Activated naive CD4-positive, alpha-beta T cell treated with anti-CD3 and anti-CD28 coated beads, Interleukin-2, amount 50 U/mL, for 16 hours (primary cell): ENCODE measurements at regions not wholly inside any gene's neighbourhood (a gene's known extent, or its start where the extent isn't known, plus 50 kb on each side); places are given as distances from the start of the nearest gene placed in this dataset.

Source experiments
- DNase-seq: peaks from one replicate; pipeline ENCODE4 v3.0.0-alpha.2; 2020

DNA sequence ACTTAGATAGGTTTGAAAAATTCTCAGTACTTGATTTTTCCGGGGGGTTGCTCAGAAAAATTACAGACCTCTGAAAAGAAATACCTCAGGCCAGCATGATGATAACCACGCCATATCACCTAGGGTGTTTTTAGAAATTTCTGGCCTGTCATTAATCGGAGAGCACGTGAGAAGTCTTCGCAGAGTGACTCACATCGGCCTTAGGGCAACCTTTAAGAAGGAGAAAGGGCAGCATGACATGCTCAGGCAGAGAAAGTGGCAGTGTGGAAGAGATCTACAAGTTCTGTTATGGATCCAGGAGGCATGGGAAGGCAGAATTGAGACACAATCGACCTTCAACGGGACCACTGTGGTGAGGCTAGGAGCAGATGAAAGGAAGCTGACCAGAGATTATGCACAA, 506.3 kb downstream of the LMO4 start:
- no peak for DNase-seq

DNA sequence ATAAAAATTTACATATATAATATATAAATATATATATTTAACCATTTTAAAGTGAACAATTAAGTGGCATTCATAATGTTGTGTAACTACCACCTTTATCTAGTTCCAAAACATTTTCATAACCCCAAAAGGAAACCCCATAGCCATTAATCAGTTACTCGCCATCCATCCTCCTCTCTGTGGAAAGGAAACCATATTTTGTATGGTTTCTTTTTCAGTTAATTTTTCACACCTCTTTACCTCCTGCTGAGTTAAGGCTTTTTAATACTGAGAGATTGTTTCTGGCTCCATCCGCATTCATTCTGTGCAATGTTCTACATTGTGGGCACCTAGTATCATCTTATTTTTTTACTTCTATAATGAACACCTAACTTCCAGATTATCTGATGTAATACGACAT, 512.1 kb downstream of the LMO4 start:
- no peak for DNase-seq

DNA sequence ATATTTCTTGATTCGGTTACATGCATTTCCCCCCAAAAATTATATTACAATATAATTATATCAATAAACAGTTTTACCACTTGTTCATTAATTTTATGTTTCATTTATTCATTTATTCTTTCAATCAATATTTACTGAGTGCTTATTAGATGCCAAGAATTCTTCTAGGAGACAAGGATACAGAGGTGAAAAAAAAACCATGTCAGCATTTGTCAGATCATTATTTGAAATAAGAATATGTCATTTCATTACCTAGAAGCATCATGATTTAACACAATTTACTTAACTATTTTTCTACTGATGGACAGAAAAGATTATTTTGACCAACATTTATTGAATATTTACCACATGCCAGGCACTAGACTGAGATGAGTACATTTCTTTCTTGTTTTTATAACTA, 512.7 kb downstream of the LMO4 start:
- DNase-seq = no peak

DNA sequence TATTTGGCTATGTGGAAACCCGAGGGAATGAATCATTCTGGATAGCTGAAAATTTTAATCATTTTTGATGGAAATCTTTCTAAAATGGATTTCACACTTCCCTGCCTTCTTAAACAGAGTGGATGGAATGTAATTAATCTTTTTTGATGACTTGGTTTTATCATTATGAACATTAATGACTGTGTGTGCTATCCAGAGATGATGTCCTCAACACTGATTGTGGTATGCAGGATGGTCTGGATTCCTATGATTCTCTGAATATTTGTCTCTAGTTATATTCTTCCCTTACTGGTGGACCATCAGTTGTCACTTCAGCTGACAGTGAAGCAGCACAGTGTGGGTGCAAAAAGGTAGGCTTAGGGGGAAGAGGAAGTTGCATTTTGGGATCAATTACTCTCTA, 513.5 kb downstream of the LMO4 start:
- DNase-seq = no peak

DNA sequence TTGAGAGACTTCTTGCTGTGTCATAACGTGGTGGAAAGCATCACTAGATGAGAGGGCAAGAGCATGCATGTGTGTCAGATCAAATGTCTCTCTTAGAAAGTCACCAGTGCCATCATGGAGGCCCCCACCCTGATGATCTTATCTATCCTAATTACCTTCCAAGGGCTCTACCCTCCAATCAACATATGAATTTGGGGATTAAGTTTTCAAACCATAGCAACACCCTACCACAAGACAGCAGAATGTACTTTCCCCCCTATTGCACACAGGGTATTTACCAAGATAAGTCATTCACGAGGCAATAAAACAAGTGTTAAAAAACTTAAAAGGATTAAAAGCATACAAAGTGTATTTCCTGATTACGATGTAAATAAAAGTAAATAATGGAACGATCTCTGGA, 515.6 kb downstream of the LMO4 start:
- no peak for DNase-seq

DNA sequence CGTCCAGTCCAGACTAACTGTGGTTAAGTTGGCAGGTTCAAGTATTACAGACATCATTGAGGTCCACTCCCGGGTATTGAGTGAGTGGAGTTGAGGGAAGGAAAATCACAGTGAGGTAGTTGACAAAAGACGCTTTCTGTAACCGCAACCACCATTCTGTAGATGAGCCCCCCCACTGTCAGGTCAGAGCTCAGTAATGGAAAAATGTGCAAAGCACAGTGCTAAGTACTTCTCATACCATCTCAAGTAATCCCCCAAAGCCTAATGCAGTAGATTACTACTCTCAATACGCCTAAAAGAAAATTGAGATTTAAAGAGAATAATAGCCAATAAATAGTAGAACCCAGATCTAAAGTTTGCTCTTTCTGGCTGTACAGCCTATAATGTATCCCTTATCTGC, 522.8 kb downstream of the LMO4 start:
- no peak for DNase-seq

DNA sequence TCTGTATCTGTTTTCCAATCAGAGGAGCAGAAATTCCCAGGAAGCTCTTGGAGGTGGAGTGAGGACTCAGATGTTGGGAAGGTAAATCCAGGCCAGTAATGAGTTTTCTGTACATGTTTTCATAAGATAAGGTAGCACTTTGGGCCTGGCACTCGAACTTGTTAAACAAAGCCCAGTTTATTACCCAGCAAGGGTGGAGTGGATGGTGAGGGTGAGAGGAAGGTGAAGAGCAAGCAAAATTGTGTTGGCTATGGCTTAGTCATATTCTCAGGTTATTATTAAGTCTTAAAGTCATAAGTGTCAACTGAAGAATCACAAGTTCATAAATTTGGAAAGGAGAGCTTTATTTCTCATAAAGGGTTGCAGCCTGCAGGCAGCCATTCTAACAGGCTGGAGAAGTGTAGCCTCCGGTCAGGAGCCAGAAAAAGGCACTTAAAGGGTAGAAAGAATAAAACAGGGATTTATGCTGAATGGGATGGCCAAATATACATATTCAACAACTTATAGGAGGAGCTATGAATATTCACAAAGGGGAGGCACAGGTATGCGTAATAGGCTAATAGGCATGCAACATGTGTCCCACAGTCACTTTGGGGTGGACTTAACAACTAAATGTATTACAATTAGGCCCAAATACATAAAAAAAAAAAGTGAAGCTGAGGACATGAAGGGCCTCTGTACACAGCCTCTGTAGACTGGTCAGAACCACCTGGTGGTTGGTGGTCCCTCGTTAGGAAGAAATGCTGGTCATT, 523.9 kb downstream of the LMO4 start:
- no peak for DNase-seq

DNA sequence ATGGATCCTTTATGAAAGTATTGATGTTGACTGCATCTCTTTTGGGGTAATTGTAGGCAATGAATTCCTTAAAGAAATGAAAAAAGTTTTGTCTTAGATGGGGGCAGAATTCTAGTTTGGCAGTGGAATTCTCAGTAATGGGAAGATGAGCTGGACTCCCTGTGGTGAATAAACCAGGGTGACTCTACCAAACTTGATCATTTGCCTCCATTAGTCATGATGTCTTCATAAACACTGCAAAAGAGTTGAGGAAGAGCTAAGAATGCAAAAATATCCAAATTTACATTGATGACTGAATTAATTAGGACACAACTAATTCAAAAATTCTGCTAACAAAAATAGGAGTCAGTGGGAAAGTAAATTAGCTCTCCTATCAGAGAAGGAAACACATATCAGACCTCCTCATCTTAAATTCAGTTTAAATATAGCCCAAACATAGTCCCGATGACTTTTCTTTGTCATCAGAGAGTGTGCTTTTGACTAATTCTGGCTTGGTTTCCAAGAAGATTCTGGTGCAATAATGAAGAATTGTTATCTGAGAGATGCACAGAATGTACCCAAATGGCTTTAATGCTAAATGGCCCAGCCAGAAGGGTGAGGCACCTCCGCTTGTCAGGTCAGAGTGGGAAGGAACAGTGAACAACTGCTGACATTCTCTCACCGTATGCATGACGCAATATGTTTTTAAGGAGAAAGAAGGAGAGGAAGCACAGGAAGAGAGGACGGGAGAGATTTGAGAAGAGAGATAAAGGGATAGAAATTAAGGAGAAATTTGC, 525.1 kb downstream of the LMO4 start:
- DNase-seq = no peak

DNA sequence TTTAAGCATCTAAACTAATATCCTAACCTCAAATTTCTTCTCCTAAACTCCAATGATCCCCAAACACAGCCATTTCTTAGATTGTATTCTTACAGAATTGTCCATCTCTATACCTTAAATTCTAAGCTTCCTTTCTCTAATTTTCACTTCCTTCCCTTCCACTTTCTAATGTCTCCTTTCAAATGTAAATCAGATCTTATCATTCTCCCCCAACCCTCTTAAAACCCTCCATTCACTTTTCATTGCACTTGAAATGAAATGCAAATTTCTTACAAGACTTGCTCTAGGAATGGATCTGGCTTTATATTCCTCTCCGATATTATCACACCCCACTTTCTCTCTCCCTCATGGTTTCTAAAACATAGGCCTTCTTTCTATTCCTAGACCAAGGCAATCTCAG, 534.6 kb downstream of the LMO4 start:
- DNase-seq = no peak

DNA sequence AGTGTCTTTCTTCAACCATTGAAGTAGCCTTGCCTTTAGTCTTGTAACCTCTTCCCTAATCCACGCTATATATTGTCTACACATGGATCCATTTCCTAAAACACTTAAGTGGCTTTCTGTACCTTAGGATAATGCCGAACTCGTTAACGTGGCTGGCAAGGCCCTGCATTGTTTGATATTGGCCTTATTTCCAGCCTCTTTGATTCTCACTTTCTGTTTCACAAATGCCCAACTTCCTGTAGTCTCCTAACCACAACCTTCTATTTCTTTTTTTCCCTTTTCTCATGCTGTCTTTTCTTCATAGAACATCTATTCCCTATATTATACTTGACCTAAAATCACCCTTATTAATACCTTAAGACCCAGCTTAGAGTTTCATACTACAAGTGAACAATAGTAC, 536.0 kb downstream of the LMO4 start:
- DNase-seq = no peak

DNA sequence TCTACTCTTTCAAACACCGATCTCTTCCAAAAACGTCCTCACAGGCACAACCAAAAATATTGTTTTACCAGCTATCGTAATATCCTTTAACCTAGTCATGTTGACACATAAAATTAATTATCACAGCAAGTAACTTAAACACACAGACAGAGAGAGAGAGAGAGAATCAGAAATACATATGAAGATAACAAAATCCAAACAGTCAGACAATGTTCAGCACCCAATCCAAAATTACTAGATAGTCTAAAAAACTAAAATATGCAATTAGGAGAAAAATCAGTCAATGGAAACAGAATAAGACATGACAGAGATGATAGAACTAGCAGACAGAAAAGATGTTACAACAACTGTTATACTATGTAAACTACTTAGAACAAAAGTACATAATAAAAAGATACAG, 537.7 kb downstream of the LMO4 start:
- DNase-seq = no peak

DNA sequence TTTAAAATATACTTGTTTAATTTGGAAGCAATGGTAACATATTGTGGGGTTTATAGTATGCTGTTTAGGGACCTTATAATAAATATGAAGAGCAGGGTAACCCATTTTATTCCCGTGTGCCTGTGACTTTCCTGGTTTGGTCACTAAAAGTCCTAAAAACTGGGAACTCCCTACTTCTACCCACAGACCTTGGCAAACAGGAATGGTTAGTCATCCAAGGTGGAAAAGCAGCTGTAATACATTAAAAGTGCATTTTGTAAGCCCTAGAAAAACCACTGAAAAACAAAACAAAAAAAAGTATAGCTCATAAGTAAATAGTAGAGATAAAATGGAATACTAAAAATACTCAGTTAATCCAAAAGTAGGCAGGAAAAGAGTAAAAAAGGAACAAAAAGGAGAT, 538.9 kb downstream of the LMO4 start:
- DNase-seq = no peak

DNA sequence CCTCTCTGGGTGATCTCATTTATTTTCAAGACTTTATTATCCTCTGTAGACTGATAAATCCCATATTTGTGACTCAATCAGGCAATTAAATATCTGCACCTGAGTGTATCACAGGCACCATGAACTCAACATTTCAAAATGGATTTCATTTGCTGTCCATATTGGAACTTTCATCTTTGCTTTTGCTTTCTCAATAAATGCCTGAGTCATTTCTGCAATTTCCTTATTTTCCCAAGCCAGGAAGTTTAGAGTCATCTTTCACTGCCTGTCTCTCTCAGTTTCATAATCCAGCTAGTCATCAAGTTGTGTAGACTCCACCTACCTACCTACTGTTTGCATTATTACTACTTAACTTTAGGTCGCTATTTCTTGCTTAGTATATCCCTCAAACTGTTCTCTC, 540.9 kb downstream of the LMO4 start:
- no peak for DNase-seq

DNA sequence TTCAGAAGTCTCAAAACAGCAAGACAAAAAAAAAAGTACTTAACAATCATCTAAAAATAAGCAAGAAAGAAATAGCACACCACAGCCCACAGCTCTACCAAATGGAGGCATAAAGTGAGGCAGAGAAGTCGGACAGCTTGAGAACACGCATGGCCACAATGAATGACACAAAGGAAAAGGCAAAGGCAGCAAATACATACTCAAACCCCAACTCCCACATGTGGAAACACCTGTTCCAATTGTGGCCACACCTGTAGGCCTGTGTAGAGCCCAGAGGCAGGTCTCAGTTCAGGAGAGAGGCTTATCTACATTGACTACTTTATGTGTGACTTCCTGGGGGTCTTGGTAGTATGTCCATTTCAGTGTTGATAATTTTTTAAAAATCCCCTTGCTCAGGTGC, 543.5 kb downstream of the LMO4 start:
- DNase-seq = no peak

DNA sequence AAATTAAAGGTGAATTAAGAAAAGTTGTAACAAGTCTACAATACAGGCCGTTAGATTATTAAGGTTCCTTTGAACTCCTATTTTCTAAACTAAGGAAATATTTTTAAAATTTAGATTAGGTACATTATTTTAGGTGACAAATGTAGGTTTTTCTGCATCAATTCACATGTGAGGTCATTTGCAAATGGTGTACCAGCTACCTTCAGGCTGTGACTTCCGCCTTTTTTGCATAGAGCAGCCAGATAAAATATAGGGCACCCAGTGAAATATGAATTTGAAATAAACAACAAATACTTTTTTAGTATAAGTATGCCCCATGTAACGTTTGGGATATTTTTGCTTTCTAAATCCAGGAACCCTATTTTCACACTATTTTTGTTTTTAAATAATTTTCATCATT, 544.0 kb downstream of the LMO4 start:
- no peak for DNase-seq

DNA sequence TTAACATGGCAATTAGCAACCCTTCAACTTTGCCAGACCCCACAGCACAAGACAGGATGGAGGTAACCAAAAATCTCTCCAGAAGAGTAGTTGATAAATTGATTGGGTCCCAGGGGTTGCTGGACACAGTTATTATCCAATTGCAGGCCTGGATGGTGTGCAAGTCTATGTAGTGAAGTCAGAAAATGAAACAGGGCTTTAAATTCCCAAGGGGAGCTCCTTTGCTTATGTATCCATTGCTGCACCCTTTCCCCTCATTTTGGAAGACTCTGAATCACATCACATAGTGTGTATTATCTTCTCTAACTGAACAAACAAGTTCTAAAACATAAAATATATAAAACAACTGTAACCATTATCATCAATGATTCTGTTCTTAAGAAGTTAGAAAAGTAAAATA, 550.2 kb downstream of the LMO4 start:
- no peak for DNase-seq

DNA sequence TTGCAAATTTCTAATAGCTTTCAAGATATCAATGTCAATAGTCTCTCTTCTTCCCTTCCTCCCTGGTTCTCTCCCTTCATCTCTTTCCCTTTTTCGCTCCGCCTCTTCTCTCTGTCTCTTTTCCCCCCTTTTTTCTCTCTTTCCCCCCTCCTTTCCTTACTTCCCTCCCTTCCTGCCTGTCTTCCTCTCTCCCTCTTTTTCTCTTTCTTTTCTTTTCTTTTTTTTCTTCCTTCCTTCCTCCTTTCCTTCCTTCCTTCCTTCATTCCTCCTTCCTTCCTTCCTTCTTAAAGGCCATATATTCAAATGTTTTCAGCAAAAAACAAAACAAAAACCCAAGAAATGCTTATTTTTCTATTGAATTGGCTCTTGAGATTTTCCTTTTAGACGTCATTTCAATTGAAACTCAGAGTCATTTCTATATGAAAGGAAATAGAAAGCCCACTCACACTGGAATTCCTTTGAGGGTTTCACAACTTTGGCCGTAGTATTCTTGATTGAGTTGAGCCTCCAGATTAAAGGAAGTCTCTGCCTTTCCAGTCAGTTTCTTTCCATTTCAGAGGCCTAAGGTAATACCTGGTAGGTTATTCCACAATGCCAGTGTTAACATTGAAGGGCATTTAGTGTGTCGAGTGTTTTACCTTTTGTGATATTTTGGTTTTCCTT, 551.5 kb downstream of the LMO4 start:
- no peak for DNase-seq

DNA sequence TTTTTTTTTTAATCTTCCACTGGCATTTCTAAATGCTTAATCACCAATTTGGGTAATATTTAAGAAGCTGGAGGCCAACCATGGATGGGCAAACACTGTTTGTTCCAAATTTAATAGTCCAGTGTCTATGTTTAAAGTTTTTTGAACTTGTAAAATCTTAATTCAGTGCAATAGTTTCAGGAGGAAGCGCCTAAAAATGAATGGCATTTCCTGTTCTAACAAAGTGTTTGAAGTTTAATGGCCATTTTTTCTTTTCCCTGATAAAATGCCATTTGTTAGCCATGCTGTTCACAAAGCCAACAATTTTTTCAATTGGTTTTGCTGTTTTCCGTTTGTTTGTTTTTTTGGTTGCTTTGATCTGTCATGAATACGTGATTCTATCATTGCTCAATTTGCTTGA, 552.1 kb downstream of the LMO4 start:
- DNase-seq = no peak

DNA sequence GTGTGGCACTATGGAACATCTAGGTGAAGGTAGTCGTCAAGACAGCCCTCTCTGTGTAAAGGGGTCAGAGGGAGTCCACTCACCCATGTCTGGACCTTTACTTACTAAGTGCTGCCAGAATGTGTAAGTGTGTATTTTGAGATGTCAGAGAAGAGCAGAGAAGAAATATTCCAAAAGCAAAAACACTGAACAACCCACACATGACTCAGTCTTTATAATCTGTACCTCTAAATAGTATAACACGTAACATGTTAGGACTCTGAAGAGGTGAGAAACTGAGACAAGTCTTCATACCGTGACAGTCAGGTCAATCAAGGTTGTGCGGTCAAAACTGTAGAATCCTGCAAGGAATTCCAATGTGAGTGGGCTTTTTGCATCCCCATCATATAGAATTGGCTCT, 555.2 kb downstream of the LMO4 start:
- no peak for DNase-seq

DNA sequence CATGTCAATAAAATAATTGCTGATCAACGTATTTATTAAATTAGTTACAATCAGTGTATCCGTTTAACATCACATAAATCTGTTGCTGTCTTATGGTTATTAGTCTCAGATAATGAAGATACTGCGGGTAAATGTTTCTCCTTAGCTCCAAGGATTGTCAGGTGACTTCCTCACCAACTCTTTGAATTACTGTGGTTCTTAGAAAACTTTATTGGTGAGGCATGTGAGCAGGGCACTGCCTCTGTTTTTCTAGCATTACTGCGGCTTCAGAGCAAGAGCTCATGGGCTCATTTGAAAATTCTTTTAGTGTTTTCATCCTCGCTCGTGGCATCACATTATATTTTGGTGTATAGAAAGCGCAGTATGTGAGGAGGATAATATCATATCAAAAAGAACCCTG, 555.9 kb downstream of the LMO4 start:
- no peak for DNase-seq

DNA sequence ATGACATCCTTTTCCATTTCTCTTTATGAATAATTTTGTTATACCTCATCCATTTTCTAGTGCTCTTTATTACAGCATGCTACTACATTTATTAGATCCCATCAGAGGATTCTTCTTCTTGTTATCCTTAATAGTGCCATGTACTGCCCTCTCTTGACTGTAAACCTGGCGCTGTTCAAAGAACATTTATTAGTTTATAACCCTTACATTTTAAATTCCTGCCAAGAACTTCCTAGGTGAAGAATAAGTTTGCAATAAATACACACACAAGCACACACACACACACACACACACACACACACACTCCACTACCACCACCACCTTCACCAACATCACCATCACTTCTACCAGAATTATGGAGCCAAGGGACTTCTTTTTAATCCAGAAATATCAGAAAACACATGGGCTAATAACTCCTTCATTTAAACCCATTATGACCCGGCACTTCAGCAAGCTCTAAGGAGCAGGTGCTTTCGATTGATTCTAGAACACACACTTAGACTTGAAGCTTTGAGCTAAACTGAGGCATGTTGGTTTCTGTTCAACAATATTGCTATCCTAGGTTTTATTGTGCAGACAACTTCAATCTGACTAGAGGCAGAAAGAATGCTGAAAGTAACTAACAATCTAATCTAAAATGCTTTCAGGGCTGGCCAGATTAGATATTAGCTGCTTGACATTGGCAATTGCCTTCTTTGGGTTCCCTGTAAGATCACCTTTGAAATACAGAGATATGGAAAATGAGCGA, 556.8 kb downstream of the LMO4 start:
- DNase-seq = no peak

DNA sequence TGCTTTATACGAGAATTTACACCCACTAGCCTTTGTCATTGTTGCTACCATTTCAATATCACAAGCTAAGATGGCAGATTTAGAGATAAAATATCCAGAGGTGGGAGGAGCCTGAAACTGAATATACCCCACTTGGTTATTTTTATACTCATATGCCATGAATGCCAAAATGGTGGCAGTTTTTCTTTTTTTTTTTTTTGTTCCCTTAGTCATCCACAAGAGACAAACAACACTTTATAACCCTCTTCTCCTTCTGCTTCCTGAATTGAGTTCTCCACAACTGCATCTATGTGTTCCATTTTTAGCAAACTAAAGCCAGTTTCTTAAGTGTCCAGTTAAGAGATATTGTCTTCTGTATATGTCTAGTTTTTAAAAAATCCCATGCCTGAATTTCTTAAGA, 558.4 kb downstream of the LMO4 start:
- DNase-seq = no peak

DNA sequence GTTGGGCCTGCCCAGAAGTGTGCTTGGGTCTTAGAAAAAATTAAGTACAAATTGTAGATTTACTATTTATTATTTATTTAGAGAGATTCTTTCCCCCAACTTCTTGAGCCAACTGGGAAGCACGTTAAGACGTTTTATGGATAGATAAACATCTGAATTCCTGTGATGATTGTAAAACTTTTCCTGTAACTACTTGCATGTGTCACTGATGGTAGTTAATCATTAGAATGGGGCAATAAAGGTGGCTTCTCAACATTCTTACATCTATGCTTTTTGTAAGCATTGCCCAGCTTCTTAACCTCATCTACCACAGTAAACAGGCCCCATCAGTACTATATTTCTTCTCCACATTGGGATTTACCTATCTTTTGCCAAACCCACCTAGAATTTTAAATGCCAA, 559.8 kb downstream of the LMO4 start:
- no peak for DNase-seq

DNA sequence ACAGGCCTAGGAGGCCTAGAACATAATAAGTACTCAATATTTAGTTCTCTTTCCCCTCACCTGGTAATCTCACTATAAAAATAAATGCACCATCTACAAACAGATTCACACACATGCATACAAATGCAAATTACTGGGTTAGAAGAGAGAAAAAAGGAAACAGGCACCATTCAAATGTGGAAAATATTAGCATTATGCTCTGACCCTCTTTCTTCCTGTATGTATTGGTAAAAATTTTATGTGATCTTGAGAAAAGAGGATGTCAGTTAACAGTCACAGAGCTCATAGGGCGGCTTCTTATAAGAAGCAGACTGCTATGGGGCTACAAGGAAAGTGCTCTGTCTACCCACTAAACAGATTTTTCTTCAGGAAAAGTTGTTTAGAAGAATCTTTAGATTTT, 565.4 kb downstream of the LMO4 start:
- DNase-seq = no peak
